Spleen (tissue), 11 donors: ENCODE measurements at regions not wholly inside any gene's neighbourhood (a gene's known extent, or its start where the extent isn't known, plus 50 kb on each side); places are given as distances from the start of the nearest gene placed in this dataset.

ENCODE experiments used
- DNase-seq: peaks from one replicate; pipeline ENCODE4 v3.0.0-alpha.2; 2020
- H3K27ac ChIP-seq, 8 donors: fragments of 200-600 bp; sonication (generic) in 7 of 8; 1 replicate in 4 of 8; 2 replicates in 4 of 8; pipeline versions ENCODE4 v1.5.0 to v1.8.0; 2016 to 2021; ENCODE audit warnings: inconsistent platforms in 4 of 8, mild to moderate bottlenecking in 4 of 8, moderate library complexity in 1 of 8
- H3K27me3 ChIP-seq, 7 donors: fragments of 200-600 bp; sonication (generic) in 6 of 7; replicated peaks in 1 of 7; 1 replicate in 4 of 7; 2 replicates in 3 of 7; pipeline versions ENCODE4 v1.5.0 to v1.8.0; 2016 to 2021; ENCODE audit warnings: inconsistent platforms in 3 of 7, mild to moderate bottlenecking in 1 of 7
- H3K36me3 ChIP-seq, 6 donors: fragments of 200-600 bp; sonication (generic) in 5 of 6; 1 replicate in 4 of 6; 2 replicates in 2 of 6; pipeline versions ENCODE4 v1.5.0 to v1.8.0; 2016 to 2021; ENCODE audit warnings: inconsistent platforms in 2 of 6
- H3K4me1 ChIP-seq, 6 donors: fragments of 200-600 bp; sonication (generic) in 5 of 6; 1 replicate in 3 of 6; 2 replicates in 3 of 6; pipeline versions ENCODE4 v1.5.0 to v1.8.0; 2016 to 2021; ENCODE audit warnings: inconsistent platforms in 3 of 6
- H3K4me3 ChIP-seq, 8 donors: fragments of 200-600 bp; sonication (generic) in 7 of 8; 1 replicate in 4 of 8; 2 replicates in 4 of 8; pipeline versions ENCODE4 v1.5.0 to v1.8.0; 2016 to 2021; ENCODE audit warnings: inconsistent platforms in 4 of 8, mild to moderate bottlenecking in 4 of 8, moderate library complexity in 2 of 8
- H3K9me3 ChIP-seq, 8 donors: fragments of 200-600 bp; sonication (generic) in 7 of 8; 1 replicate in 4 of 8; 2 replicates in 4 of 8; pipeline versions ENCODE4 v1.5.0 to v1.8.0; 2016 to 2021; ENCODE audit warnings: inconsistent platforms in 4 of 8
- POLR2A ChIP-seq, 3 donors: fragments of 450-650 bp; IDR thresholded peaks; one replicate each; pipeline ENCODE4 v1.5.1; 2017; ENCODE audit warnings: antibody characterized with exemption in 3 of 3, mild to moderate bottlenecking in 1 of 3
- POLR2AphosphoS5 ChIP-seq, 3 donors: sonication (generic); formaldehyde crosslinking; IDR thresholded peaks; one replicate each; pipeline ENCODE4 v1.5.1; 2017; ENCODE audit warnings: antibody characterized with exemption in 3 of 3
- WGBS, 5 donors: extraction: QIAGEN DNeasy Blood & Tissue Kit in 3 of 5; methylation state at CpG; one replicate each; pipeline versions ENCODE4 v1.1.5 to v1.1.7; 2013 to 2018; 5-methylcytosine and 5-hydroxymethylcytosine counted together
- intact Hi-C: fragments of 100-400 bp; cut with DNase I; formaldehyde crosslinking; loops from one replicate; pipeline ENCODE4 v1.15.0; 2023; ENCODE audit warnings: low total_unique reads
- TF ChIP-seq, protein P1 (sequence below), 11 experiments: fragments of 200-600 bp in 7 of 11; fragments of 450-650 bp in 4 of 11; sonication (generic) in 4 of 11; IDR thresholded peaks in 8 of 11; conservative IDR thresholded peaks in 3 of 11; 1 replicate in 7 of 11; 2 replicates in 4 of 11; pipeline versions ENCODE4 v1.4.0 to v1.8.0; 2016 to 2021; ENCODE audit warnings: antibody characterized with exemption in 11 of 11, inconsistent platforms in 4 of 11, mild to moderate bottlenecking in 1 of 11
- donor health status: healthy with polysubstance abuse.
- donor health status: DM: no; HTN: no; CAD: no; lungs with moderate emphysema.
- donor health status: DM: no; HTN: no; CAD: no.
- donor health status: Bipolar disorder and iron deficiency.
- donor health status: healthy.
- donor health status: DM: no; HTN: no; CAD: no.
- donor health status: DM: yes; HTN: yes; CAD: no.

- Histone ChIP-seq H3K4me3 (no peak overlapping the region), H3K36me3 (no peaks in the 10 kb centered on the region), H3K4me1 (peaks cover 0 to 19% (median 0%) of the 10 kb centered on the region in 6 donors), H3K27ac (peak overlapping the region in 7 of 8 donors; percentile 55 to 81 (median 70)), H3K9me3 (peaks cover 0 to 6% (median 0%) of the 10 kb centered on the region in 8 donors), H3K27me3 (no peaks in the 10 kb centered on the region)
- no peak for DNase-seq
- intact Hi-C loops, result no loop called here
- no peak for TF ChIP-seq POLR2A (IDR thresholded peaks at IDR 0.05)
- TF ChIP-seq POLR2AphosphoS5 (IDR thresholded peaks at IDR 0.05), result peak in 1 of 3 donors; percentile 65
- 60 to 74% (median 65%) methylated on average over 3 of the region's 3 CpGs for WGBS, 5 donors
These were observed 129.0 kb upstream of the SPRY2 start for GRCh38 chr13:80469853-80470381.

DNA sequence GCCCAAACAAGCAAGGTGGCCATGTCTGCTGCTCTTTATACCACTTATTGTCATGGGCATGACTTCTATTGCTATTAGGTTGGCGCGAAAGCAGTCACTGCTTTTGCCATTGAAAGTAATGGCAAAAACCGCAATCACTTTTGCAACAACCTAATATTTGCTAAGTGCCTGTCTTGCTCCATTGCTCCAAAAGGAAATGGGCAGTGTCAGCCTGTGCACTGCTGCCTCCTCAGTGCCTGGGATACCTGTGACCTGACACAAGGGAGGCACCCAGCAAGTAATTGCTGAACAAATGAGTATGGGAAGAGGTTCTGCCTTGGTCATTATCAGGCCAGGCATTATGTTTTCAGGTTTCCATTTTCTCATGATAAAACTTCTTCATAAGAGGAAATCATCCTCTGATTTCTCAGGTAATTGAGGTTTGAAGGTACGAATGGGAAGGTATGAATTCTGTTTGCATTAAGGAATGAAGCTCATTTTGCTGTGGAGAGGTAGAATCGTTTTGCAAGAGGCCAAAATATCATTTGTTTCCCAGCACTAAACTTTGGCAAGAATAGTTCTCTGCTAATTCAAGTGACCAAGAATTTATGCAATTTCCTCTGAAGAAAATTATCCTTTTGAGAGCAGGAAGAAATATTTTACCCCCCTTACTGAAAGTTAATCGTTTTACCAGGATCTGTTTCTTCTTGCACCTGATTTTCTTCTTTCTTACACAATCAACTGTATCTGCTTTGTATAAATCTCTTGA is 128.4 kb upstream of the SPRY2 start:
- Histone ChIP-seq H3K36me3 (no peaks in the 10 kb centered on the region), H3K4me1 (peaks cover 0 to 19% (median 0%) of the 10 kb centered on the region in 6 donors), H3K9me3 (peaks cover 0 to 6% (median 0%) of the 10 kb centered on the region in 8 donors), H3K27ac (peak overlapping the region; percentile 3 to 81 (median 67)), H3K27me3 (no peaks in the 10 kb centered on the region), H3K4me3 (no peak overlapping the region)
- 40 to 77% (median 57%) methylated on average over 6 of the region's 6 CpGs for WGBS, 5 donors
- TF ChIP-seq, protein P1, sequence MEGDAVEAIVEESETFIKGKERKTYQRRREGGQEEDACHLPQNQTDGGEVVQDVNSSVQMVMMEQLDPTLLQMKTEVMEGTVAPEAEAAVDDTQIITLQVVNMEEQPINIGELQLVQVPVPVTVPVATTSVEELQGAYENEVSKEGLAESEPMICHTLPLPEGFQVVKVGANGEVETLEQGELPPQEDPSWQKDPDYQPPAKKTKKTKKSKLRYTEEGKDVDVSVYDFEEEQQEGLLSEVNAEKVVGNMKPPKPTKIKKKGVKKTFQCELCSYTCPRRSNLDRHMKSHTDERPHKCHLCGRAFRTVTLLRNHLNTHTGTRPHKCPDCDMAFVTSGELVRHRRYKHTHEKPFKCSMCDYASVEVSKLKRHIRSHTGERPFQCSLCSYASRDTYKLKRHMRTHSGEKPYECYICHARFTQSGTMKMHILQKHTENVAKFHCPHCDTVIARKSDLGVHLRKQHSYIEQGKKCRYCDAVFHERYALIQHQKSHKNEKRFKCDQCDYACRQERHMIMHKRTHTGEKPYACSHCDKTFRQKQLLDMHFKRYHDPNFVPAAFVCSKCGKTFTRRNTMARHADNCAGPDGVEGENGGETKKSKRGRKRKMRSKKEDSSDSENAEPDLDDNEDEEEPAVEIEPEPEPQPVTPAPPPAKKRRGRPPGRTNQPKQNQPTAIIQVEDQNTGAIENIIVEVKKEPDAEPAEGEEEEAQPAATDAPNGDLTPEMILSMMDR (IDR thresholded peaks at IDR 0.05 in 8 of 11, conservative IDR thresholded peaks at IDR 0.05 in 3 of 11), result no peak
- TF ChIP-seq POLR2AphosphoS5 (IDR thresholded peaks at IDR 0.05), result no peak
- no peak for TF ChIP-seq POLR2A (IDR thresholded peaks at IDR 0.05)
- no peak for DNase-seq
- intact Hi-C loops, result no loop called here

- 45 to 62% (median 59%) methylated on average over 2 of the region's 2 CpGs for WGBS, 5 donors
- Histone ChIP-seq H3K36me3 (no peaks in the 10 kb centered on the region), H3K9me3 (peaks cover 0 to 6% (median 0%) of the 10 kb centered on the region in 8 donors), H3K4me1 (peaks cover 0 to 34% (median 16%) of the 10 kb centered on the region in 6 donors), H3K27me3 (no peaks in the 10 kb centered on the region), H3K4me3 (no peak overlapping the region), H3K27ac (peak overlapping the region in 1 of 8 donors; percentile 45)
- no peak for DNase-seq
- TF ChIP-seq, protein P1 (IDR thresholded peaks at IDR 0.05 in 8 of 11, conservative IDR thresholded peaks at IDR 0.05 in 3 of 11), result no peak
- no peak for TF ChIP-seq POLR2A (IDR thresholded peaks at IDR 0.05)
- TF ChIP-seq POLR2AphosphoS5 (IDR thresholded peaks at IDR 0.05), result no peak
- intact Hi-C loops, result no loop called here
These were observed 124.4 kb upstream of the SPRY2 start for GRCh38 chr13:80465321-80465720.

GRCh38 chr13:80463673-80464352 is 122.9 kb upstream of the SPRY2 start:
- WGBS, 5 donors, result 74 to 92% (median 87%) methylated on average over 3 of the region's 3 CpGs
- intact Hi-C loops, result no loop called here
- peaks cover 0 to 6% (median 0%) of the 10 kb centered on the region in 8 donors for H3K9me3 ChIP-seq
- H3K36me3 ChIP-seq, result no peaks in the 10 kb centered on the region
- TF ChIP-seq POLR2AphosphoS5 (IDR thresholded peaks at IDR 0.05), result no peak
- TF ChIP-seq POLR2A (IDR thresholded peaks at IDR 0.05), result no peak
- TF ChIP-seq, protein P1 (IDR thresholded peaks at IDR 0.05 in 8 of 11, conservative IDR thresholded peaks at IDR 0.05 in 3 of 11), result no peak
- H3K4me1 ChIP-seq, result peaks cover 0 to 33% (median 14%) of the 10 kb centered on the region in 6 donors
- no peak overlapping the region for H3K4me3 ChIP-seq
- H3K27me3 ChIP-seq, result no peaks in the 10 kb centered on the region
- no peak overlapping the region for H3K27ac ChIP-seq
- no peak for DNase-seq
